ENCODE measurements at regions not wholly inside any gene's neighbourhood (a gene's known extent, or its start where the extent isn't known, plus 50 kb on each side); places are given as distances from the start of the nearest gene placed in this dataset.

DNA sequence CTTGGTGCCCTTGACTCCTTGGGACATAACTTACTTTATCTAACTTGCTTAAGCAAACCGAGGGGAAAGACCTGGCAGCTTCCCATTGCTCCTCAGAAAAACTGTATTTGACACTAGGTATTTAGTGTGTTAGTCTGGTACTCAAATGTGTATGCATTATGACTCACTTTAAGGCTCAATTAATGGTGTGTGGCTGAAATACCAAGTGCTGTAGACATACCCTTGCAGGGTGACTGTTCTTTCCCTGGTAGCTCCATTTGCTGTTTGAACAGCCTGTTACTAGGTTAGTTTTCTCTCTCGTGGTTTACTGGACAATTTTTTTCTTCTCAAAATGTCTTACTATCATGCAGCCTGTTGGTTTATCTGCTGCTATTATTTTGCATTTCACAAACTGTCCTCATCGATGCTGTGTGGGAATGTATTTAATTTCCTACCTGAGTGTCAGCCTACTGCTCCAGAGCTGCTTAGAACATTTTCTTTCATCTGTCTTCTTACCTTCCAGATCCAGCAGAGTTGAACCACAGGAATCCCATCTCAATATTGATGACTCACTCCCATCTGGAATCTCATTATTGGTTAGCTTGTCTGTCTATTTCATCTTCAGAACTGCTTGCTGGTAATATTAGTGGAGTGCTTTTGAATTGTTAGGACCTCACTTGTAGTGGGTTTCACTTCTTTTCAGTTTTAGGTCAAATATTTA is 158.0 kb upstream of the FAT1 start:
- POLR2A ChIA-PET = no interaction called here
- TF ChIP-seq ZNF384 (IDR thresholded peaks at IDR 0.05) (no peak), HDGF (IDR thresholded peaks at IDR 0.05; ENCODE audit: borderline replicate concordance) (no peak), TARDBP (IDR thresholded peaks at IDR 0.05) (no peak), SP1 (IDR thresholded peaks at IDR 0.05) (no peak), FOXK2 (IDR thresholded peaks at IDR 0.05) (no peak)
- DNase-seq (ENCODE audit: extremely low spot score) = no peak
- CTCF ChIA-PET = no interaction called here

DNA sequence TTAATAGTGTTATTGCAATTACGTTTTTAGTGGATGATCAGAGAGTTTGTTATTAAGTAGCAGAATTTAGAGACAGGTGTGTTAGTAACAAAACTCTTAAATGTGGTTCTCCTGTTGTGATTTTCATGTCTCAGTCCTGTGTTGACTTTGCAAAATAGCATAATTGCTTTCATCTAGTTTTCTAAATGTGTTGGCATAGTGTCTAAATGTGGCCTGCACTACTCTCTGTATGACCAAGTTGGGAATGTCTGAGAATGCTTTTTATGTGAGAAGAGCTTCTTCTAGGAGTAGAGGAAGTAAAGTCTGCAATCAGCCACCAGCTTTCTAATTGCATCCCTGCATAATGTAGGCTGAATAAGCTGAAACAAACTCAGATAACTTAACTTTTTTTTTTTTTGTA is 158.6 kb upstream of the FAT1 start:
- CTCF ChIA-PET = no interaction called here
- POLR2A ChIA-PET = no interaction called here
- DNase-seq (ENCODE audit: extremely low spot score) = no peak
- TF ChIP-seq, protein P1, sequence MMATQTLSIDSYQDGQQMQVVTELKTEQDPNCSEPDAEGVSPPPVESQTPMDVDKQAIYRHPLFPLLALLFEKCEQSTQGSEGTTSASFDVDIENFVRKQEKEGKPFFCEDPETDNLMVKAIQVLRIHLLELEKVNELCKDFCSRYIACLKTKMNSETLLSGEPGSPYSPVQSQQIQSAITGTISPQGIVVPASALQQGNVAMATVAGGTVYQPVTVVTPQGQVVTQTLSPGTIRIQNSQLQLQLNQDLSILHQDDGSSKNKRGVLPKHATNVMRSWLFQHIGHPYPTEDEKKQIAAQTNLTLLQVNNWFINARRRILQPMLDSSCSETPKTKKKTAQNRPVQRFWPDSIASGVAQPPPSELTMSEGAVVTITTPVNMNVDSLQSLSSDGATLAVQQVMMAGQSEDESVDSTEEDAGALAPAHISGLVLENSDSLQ (IDR thresholded peaks at IDR 0.05) = no peak
- TF ChIP-seq ELF4 (IDR thresholded peaks at IDR 0.05) (no peak), FOXM1 (IDR thresholded peaks at IDR 0.05; ENCODE audit: borderline replicate concordance) (no peak), FOXA1 (IDR thresholded peaks at IDR 0.05) (no peak), HDGF (IDR thresholded peaks at IDR 0.05; ENCODE audit: borderline replicate concordance) (no peak), FOXK2 (IDR thresholded peaks at IDR 0.05) (no peak), L3MBTL2 (conservative IDR thresholded peaks at IDR 0.05) (no peak), ARNT (IDR thresholded peaks at IDR 0.05) (no peak), BHLHE40 (IDR thresholded peaks at IDR 0.05; ENCODE audit: borderline replicate concordance) (no peak), NFRKB (IDR thresholded peaks at IDR 0.05) (no peak), ZNF384 (IDR thresholded peaks at IDR 0.05) (no peak), TARDBP (IDR thresholded peaks at IDR 0.05) (no peak), SUZ12 (IDR thresholded peaks at IDR 0.05) (no peak), LEF1 (IDR thresholded peaks at IDR 0.05; ENCODE audit: borderline replicate concordance) (no peak), SP1 (IDR thresholded peaks at IDR 0.05) (no peak), CTBP1 (IDR thresholded peaks at IDR 0.05; ENCODE audit: borderline replicate concordance) (no peak)

DNA sequence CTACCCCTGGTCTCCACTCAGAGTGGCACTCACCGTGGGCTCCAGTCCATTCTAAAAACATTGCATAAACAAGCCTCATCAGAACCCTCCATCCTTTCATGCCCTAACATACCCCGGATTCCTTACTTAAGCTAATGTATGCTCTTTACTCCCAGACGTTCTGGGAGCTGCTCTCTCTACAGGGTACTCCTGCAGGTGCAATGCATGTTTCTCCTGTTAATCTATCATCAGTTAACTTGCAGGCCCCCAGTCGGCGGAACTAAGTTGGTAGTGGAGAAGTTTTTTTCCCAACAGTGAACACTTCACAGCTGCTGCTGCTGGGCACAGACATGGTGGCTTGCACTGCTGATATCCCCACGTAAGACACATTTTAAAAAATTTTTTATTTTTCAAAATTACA is 161.6 kb upstream of the FAT1 start:
- DNase-seq (ENCODE audit: extremely low spot score) = no peak
- CTCF ChIA-PET = no interaction called here
- no peak for TF ChIP-seq ARNT (IDR thresholded peaks at IDR 0.05)
- no peak for TF ChIP-seq ZNF384 (IDR thresholded peaks at IDR 0.05)
- no peak for TF ChIP-seq NFRKB (IDR thresholded peaks at IDR 0.05)
- TF ChIP-seq TARDBP (IDR thresholded peaks at IDR 0.05) = no peak
- TF ChIP-seq BHLHE40 (IDR thresholded peaks at IDR 0.05; ENCODE audit: borderline replicate concordance) = no peak
- no peak for TF ChIP-seq SP1 (IDR thresholded peaks at IDR 0.05)
- no peak for TF ChIP-seq SUZ12 (IDR thresholded peaks at IDR 0.05)
- no peak for TF ChIP-seq FOXA1 (IDR thresholded peaks at IDR 0.05)
- no peak for TF ChIP-seq FOXM1 (IDR thresholded peaks at IDR 0.05; ENCODE audit: borderline replicate concordance)
- no peak for TF ChIP-seq ELF4 (IDR thresholded peaks at IDR 0.05)
- no peak for TF ChIP-seq L3MBTL2 (conservative IDR thresholded peaks at IDR 0.05)
- TF ChIP-seq CTBP1 (IDR thresholded peaks at IDR 0.05; ENCODE audit: borderline replicate concordance) = no peak
- TF ChIP-seq LEF1 (IDR thresholded peaks at IDR 0.05; ENCODE audit: borderline replicate concordance) = no peak
- TF ChIP-seq FOXK2 (IDR thresholded peaks at IDR 0.05) = no peak
- TF ChIP-seq HDGF (IDR thresholded peaks at IDR 0.05; ENCODE audit: borderline replicate concordance) = no peak
- TF ChIP-seq, protein P1 (IDR thresholded peaks at IDR 0.05) = no peak
- POLR2A ChIA-PET = no interaction called here

DNA sequence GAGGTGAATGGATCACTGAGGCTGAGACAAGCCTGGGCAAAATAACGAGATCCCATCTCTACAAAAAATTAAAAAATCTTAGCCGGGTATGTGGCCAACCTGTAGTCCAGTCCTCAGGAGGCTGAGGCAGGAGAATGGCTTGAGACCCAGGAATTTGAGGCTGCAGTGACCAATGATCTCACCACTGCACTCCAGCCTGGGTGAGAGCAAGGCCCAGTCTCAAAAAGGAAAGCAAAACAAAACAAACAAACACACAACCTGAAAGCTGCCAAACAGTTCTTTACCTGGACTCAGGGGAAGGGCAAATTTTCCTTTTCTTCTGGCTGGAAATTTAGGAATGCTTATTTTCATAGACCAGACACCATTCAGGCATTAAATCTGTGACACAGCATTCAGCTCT is 163.1 kb upstream of the FAT1 start:
- CTCF ChIA-PET = no interaction called here

DNA sequence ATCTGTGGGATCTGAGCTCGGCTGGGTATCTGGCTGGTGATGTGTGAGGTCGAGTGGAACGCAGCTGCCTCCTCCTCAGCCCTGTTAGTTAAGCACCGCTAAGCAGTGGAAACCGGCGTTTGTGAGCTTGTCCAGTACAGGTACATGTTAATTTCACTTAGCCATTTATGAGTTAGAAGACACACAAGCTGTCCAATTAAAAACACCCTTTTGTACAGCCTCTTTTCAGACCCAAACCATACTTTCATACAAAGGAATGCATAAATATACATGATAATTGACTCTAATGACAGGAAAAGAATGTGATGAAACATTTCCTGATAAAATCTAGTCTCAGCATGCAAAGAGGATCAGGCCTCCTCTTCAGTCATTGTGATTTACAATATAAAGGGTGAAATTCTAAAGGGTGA is 163.6 kb upstream of the FAT1 start:
- POLR2A ChIA-PET = interaction anchor here (0.6 kb wide), 1 partner anchor 160 kb away, joined by 3 read pairs; no protein-coding TSS in a partner anchor
- CTCF ChIA-PET = no interaction called here
- TF ChIP-seq BHLHE40 (IDR thresholded peaks at IDR 0.05; ENCODE audit: borderline replicate concordance) (no peak), ELF4 (IDR thresholded peaks at IDR 0.05) (no peak), LEF1 (IDR thresholded peaks at IDR 0.05; ENCODE audit: borderline replicate concordance) (no peak), HDGF (IDR thresholded peaks at IDR 0.05; ENCODE audit: borderline replicate concordance) (no peak), TARDBP (IDR thresholded peaks at IDR 0.05) (no peak), ARNT (IDR thresholded peaks at IDR 0.05) (no peak)
- TF ChIP-seq, protein P1 (IDR thresholded peaks at IDR 0.05) = no peak
- DNase-seq (ENCODE audit: extremely low spot score) = no peak

More for the DNA sequence above, 163.1 kb upstream of the FAT1 start:
- no peak for DNase-seq (ENCODE audit: extremely low spot score)
- POLR2A ChIA-PET = no interaction called here
- TF ChIP-seq SP1 (IDR thresholded peaks at IDR 0.05) (no peak), NFRKB (IDR thresholded peaks at IDR 0.05) (no peak), HDGF (IDR thresholded peaks at IDR 0.05; ENCODE audit: borderline replicate concordance) (no peak), FOXM1 (IDR thresholded peaks at IDR 0.05; ENCODE audit: borderline replicate concordance) (no peak), ZNF384 (IDR thresholded peaks at IDR 0.05) (no peak)

DNA sequence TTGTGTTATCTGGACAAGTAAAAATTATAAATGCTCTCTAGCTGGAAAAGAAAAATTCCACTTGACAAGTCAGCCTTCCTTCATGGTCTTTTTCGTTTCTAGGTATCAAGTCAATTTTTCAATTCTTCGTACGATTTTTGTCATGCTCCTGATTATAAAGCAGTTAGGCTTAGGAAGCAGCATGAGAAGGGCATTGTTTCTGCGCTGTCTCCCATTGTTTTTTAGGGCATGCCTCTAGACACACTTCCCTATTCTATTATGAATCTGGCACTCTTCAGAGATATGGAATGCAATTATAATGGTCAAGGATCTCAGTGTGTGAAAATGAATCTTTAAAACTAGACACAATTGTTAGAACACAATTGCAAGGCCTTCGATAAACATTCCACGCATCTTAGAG is 164.1 kb upstream of the FAT1 start:
- no peak for DNase-seq (ENCODE audit: extremely low spot score)
- CTCF ChIA-PET = no interaction called here
- no peak for TF ChIP-seq SUZ12 (IDR thresholded peaks at IDR 0.05)
- TF ChIP-seq FOXA1 (IDR thresholded peaks at IDR 0.05) = no peak
- no peak for TF ChIP-seq FOXM1 (IDR thresholded peaks at IDR 0.05; ENCODE audit: borderline replicate concordance)
- POLR2A ChIA-PET = interaction anchor here (0.6 kb wide), 1 partner anchor 160 kb away, joined by 3 read pairs; no protein-coding TSS in a partner anchor
